Parathyroid adenoma (tissue), 2 donors: ENCODE measurements at regions not wholly inside any gene's neighbourhood (a gene's known extent, or its start where the extent isn't known, plus 50 kb on each side); places are given as distances from the start of the nearest gene placed in this dataset.

Experiments
- H2AFZ ChIP-seq: fragments of 300-600 bp; sonication (generic); one replicate; pipeline ENCODE4 v1.7.0; 2017; ENCODE audit warnings: antibody characterized with exemption, mild to moderate bottlenecking
- H3K27ac ChIP-seq: fragments of 300-600 bp; sonication (generic); one replicate; pipeline ENCODE4 v1.7.0; 2017
- H3K27me3 ChIP-seq: fragments of 300-600 bp; sonication (generic); one replicate; pipeline ENCODE4 v1.7.0; 2017; ENCODE audit warnings: low read length; ENCODE audit not compliant: control insufficient read depth, insufficient read depth
- H3K36me3 ChIP-seq: fragments of 300-600 bp; sonication (generic); one replicate; pipeline ENCODE4 v1.7.0; 2017; ENCODE audit warnings: low read length; ENCODE audit not compliant: control insufficient read depth, insufficient read depth
- H3K4me1 ChIP-seq: fragments of 300-600 bp; sonication (generic); one replicate; pipeline ENCODE4 v1.7.0; 2017; ENCODE audit warnings: control low read depth
- H3K4me2 ChIP-seq: fragments of 300-600 bp; sonication (generic); one replicate; pipeline ENCODE4 v1.7.0; 2017; ENCODE audit warnings: low read length
- H3K4me3 ChIP-seq: fragments of 300-600 bp; sonication (generic); one replicate; pipeline ENCODE4 v1.7.0; 2017; ENCODE audit warnings: low read depth, low read length
- H3K79me2 ChIP-seq: fragments of 300-600 bp; sonication (generic); one replicate; pipeline ENCODE4 v1.7.0; 2017; ENCODE audit warnings: control low read depth
- H3K9ac ChIP-seq: fragments of 300-600 bp; sonication (generic); one replicate; pipeline ENCODE4 v1.7.0; 2017; ENCODE audit warnings: mild to moderate bottlenecking
- H3K9me3 ChIP-seq: fragments of 300-600 bp; sonication (generic); one replicate; pipeline ENCODE4 v1.7.0; 2017; ENCODE audit warnings: low read length; ENCODE audit not compliant: control insufficient read depth
- TF ChIP-seq, protein P1 (sequence below): fragments of 300-600 bp; sonication (generic); IDR thresholded peaks from one replicate; pipeline ENCODE4 v1.7.0; 2017; ENCODE audit warnings: antibody characterized with exemption, mild to moderate bottlenecking
- donor health status: primary hyperparathyroidism.

DNA sequence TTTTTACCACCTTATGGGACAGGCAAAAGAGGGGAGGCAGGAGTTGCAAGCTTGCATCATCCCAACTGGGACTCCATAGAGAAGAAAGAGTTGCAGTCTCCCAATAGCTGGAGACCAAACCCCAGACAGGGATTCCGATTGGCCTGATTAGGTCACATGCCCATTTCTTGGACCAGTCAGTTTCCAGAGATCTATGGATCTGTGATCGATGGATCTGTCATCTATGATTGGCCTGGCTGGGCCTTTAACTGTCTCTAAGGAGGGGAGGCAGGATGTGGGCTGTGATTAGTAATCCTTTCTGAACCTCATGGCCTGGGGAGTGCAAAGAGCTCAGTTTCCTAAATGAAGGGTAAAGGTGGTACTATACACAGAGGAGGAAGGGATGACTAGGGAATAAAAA is 252.1 kb downstream of the MATN1 start:
- H3K27me3 ChIP-seq: no peaks in the 10 kb centered on the region
- TF ChIP-seq, protein P1, sequence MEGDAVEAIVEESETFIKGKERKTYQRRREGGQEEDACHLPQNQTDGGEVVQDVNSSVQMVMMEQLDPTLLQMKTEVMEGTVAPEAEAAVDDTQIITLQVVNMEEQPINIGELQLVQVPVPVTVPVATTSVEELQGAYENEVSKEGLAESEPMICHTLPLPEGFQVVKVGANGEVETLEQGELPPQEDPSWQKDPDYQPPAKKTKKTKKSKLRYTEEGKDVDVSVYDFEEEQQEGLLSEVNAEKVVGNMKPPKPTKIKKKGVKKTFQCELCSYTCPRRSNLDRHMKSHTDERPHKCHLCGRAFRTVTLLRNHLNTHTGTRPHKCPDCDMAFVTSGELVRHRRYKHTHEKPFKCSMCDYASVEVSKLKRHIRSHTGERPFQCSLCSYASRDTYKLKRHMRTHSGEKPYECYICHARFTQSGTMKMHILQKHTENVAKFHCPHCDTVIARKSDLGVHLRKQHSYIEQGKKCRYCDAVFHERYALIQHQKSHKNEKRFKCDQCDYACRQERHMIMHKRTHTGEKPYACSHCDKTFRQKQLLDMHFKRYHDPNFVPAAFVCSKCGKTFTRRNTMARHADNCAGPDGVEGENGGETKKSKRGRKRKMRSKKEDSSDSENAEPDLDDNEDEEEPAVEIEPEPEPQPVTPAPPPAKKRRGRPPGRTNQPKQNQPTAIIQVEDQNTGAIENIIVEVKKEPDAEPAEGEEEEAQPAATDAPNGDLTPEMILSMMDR: no peak
- H3K4me2 ChIP-seq: no peak overlapping the region
- no peaks in the 10 kb centered on the region for H3K4me1 ChIP-seq
- H3K9ac ChIP-seq: no peak overlapping the region
- no peak overlapping the region for H2AFZ ChIP-seq
- no peaks in the 10 kb centered on the region for H3K36me3 ChIP-seq
- H3K79me2 ChIP-seq: no peaks in the 10 kb centered on the region
- H3K9me3 ChIP-seq: no peaks in the 10 kb centered on the region
- no peak overlapping the region for H3K4me3 ChIP-seq
- no peak overlapping the region for H3K27ac ChIP-seq

DNA sequence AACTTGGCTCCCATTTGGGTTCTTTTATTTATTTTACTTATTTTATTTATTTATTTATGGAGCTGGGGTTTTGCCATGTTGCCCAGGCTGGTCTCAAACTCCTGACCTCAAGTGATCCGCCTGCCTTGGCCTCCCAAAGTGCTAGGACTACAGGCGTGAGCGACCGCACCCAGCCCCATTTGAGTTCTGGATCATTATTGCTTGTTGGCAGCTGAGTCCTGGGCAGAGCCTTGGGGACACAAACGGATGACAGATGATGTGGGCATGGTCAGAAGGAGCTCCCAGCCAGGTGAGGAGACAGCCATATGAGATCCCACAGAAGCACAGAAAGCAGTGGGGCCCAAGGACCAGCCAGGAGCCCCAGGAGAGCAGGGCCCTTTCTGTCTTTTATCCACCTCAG is 254.0 kb downstream of the MATN1 start:
- Histone ChIP-seq H3K79me2 (no peaks in the 10 kb centered on the region), H3K9me3 (no peaks in the 10 kb centered on the region), H2AFZ (no peak overlapping the region), H3K27me3 (no peaks in the 10 kb centered on the region), H3K4me3 (no peak overlapping the region), H3K4me2 (no peak overlapping the region), H3K27ac (no peak overlapping the region), H3K9ac (no peak overlapping the region), H3K36me3 (no peaks in the 10 kb centered on the region), H3K4me1 (no peaks in the 10 kb centered on the region)
- TF ChIP-seq, protein P1: no peak

DNA sequence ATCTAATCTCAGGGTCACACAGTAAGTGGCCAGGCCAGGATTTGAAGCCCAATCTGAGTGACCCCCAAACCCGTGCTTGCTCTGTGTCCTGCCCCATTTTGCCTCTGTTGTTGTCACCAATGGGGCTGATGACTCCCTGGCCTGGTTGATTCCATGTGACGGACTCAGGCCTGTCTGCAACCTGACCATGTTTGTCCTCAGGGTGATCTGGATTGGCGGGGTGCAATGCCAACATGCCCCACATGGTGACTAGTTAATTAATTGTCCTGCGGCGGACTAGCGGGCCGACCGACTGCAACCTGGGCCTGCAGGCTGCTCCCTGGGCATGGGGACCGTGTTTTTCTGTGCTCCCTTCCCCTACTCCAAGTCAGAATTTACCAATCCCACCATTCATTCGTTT is 256.3 kb downstream of the MATN1 start:
- no peak overlapping the region for H3K9ac ChIP-seq
- no peaks in the 10 kb centered on the region for H3K9me3 ChIP-seq
- TF ChIP-seq, protein P1: no peak
- no peaks in the 10 kb centered on the region for H3K4me1 ChIP-seq
- H3K36me3 ChIP-seq: no peaks in the 10 kb centered on the region
- no peak overlapping the region for H3K4me3 ChIP-seq
- no peak overlapping the region for H3K4me2 ChIP-seq
- no peak overlapping the region for H2AFZ ChIP-seq
- H3K27me3 ChIP-seq: no peaks in the 10 kb centered on the region
- H3K79me2 ChIP-seq: no peaks in the 10 kb centered on the region
- no peak overlapping the region for H3K27ac ChIP-seq

DNA sequence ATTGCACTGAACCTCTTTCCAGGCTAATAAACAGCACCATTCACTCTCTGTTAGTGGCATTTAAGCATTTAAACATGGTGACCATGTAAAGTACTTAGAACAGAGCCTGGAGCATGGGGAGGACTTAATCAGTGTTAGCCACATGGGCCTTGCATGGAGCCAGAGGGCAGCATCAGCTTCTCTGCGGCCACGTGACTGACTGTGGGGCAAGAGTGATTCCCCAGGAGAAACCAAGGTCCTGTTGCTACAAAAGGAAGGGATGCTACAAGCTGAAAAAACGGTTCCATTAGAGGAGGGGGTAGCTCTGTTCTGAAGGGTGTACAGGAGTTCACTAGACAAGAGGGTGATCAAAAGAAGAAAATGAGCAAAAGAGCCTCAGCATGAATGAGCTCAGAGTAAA is 256.8 kb downstream of the MATN1 start:
- Histone ChIP-seq H3K79me2 (no peaks in the 10 kb centered on the region), H3K9me3 (no peaks in the 10 kb centered on the region), H3K4me1 (no peaks in the 10 kb centered on the region), H3K27ac (no peak overlapping the region), H3K27me3 (no peaks in the 10 kb centered on the region), H3K4me3 (no peak overlapping the region), H3K36me3 (no peaks in the 10 kb centered on the region), H2AFZ (no peak overlapping the region), H3K9ac (no peak overlapping the region), H3K4me2 (no peak overlapping the region)
- TF ChIP-seq, protein P1: no peak

DNA sequence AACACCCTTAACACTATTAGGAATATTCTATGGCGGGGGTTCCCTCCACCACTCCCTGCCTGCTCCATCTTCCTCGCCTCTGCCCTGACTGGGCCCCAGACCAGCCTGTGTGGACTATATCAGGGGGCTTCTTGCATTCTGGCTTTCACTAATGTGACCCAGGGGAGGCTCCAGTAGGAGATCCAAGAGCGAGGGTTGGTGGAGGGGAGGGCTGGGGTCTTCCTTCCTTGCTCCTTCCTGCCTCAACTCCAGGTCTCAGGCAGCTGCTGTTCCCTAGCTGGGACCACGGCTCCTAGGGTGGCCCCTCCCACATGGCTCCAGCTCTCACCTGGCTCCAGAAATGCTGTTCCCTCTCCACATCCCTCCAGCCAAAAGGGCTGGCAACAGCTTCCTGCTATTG is 257.4 kb downstream of the MATN1 start:
- Histone ChIP-seq H3K79me2 (no peaks in the 10 kb centered on the region), H3K27me3 (no peaks in the 10 kb centered on the region), H3K9ac (no peak overlapping the region), H3K36me3 (no peaks in the 10 kb centered on the region), H3K9me3 (no peaks in the 10 kb centered on the region), H2AFZ (no peak overlapping the region), H3K4me1 (no peaks in the 10 kb centered on the region), H3K4me2 (no peak overlapping the region), H3K4me3 (no peak overlapping the region), H3K27ac (no peak overlapping the region)
- TF ChIP-seq, protein P1: no peak
